Small intestine (tissue), 7 donors: ENCODE measurements at regions not wholly inside any gene's neighbourhood (a gene's known extent, or its start where the extent isn't known, plus 50 kb on each side); places are given as distances from the start of the nearest gene placed in this dataset.

Experiments
- DNase-seq, 2 donors: peaks; one replicate each; pipeline versions ENCODE4 v3.0.0 to v3.0.0-alpha.2; 2013
- FAIRE-seq: peaks from 2 replicates; lab custom pipeline; 2012; peaks lifted over from hg19 to GRCh38; lab: Jason Lieb, UNC
- H3K27ac ChIP-seq, 3 donors: one replicate each; pipeline ENCODE4 v1.5.1; 2013; ENCODE audit warnings: low read length in 2 of 3, mild to moderate bottlenecking in 2 of 3, control low read depth in 1 of 3, inconsistent platforms in 1 of 3, low read depth in 1 of 3, moderate library complexity in 1 of 3
- H3K27me3 ChIP-seq, 3 donors: one replicate each; pipeline ENCODE4 v1.6.1; 2013; ENCODE audit warnings: low read length in 3 of 3, inconsistent platforms in 1 of 3; ENCODE audit not compliant: control insufficient read depth in 3 of 3, insufficient read depth in 3 of 3
- H3K36me3 ChIP-seq, 3 donors: one replicate each; pipeline ENCODE4 v1.6.1; 2013; ENCODE audit warnings: low read length in 3 of 3, inconsistent platforms in 1 of 3, low read depth in 1 of 3, mild to moderate bottlenecking in 1 of 3, moderate library complexity in 1 of 3; ENCODE audit not compliant: control insufficient read depth in 3 of 3, insufficient read depth in 2 of 3
- H3K4me1 ChIP-seq, 3 donors: one replicate each; pipeline ENCODE4 v1.6.1; 2013; ENCODE audit warnings: low read length in 2 of 3, inconsistent platforms in 1 of 3, low read depth in 1 of 3, mild to moderate bottlenecking in 1 of 3, moderate library complexity in 1 of 3; ENCODE audit not compliant: control insufficient read depth in 3 of 3, insufficient read depth in 2 of 3
- H3K4me3 ChIP-seq, 3 donors: one replicate each; pipeline ENCODE4 v1.5.1; 2013; ENCODE audit warnings: low read length in 3 of 3, control low read depth in 1 of 3, inconsistent platforms in 1 of 3, low read depth in 1 of 3, mild to moderate bottlenecking in 1 of 3, moderate library complexity in 1 of 3
- H3K9me3 ChIP-seq, 2 donors: one replicate each; pipeline ENCODE4 v1.6.1; 2013; ENCODE audit warnings: low read depth in 1 of 2, low read length in 1 of 2; ENCODE audit not compliant: control insufficient read depth in 2 of 2, insufficient read depth in 1 of 2
- WGBS, 3 donors: extraction: QIAGEN DNeasy Blood & Tissue Kit; methylation state at CpG; one replicate each; pipeline ENCODE4 v1.1.7; 2013; 5-methylcytosine and 5-hydroxymethylcytosine counted together
- donor health status: healthy with polysubstance abuse.
- donor health status: control.
- donor health status: control.
- donor health status: Bipolar disorder and iron deficiency.
- donor health status: healthy.

- no peak overlapping the region for H3K27ac ChIP-seq
- no peaks in the 10 kb centered on the region for H3K36me3 ChIP-seq
- H3K4me1 ChIP-seq = no peaks in the 10 kb centered on the region
- FAIRE-seq (no peak), DNase-seq (no peak)
- H3K4me3 ChIP-seq = no peak overlapping the region
- WGBS, 3 donors = 19 to 43% (median 20%) methylated on average over 2 of the region's 2 CpGs
- H3K9me3 ChIP-seq = no peaks in the 10 kb centered on the region
- no peaks in the 10 kb centered on the region for H3K27me3 ChIP-seq
Measured at GRCh38 chrX:132568291-132568690, 79.5 kb upstream of the MBNL3 start.

GRCh38 chrX:132565273-132565672 lies 76.4 kb upstream of the MBNL3 start:
- no peaks in the 10 kb centered on the region for H3K4me1 ChIP-seq
- no peaks in the 10 kb centered on the region for H3K27me3 ChIP-seq
- DNase-seq = no peak
- no peak overlapping the region for H3K4me3 ChIP-seq
- no peak overlapping the region for H3K27ac ChIP-seq
- H3K9me3 ChIP-seq = no peaks in the 10 kb centered on the region
- no peak for FAIRE-seq
- no peaks in the 10 kb centered on the region for H3K36me3 ChIP-seq
- WGBS, 3 donors = 45 to 78% (median 61%) methylated on average over 3 of the region's 3 CpGs

- no peaks in the 10 kb centered on the region for H3K27me3 ChIP-seq
- no peak for FAIRE-seq
- H3K36me3 ChIP-seq = no peaks in the 10 kb centered on the region
- no peak overlapping the region for H3K4me3 ChIP-seq
- H3K4me1 ChIP-seq = no peaks in the 10 kb centered on the region
- no peaks in the 10 kb centered on the region for H3K9me3 ChIP-seq
- no peak overlapping the region for H3K27ac ChIP-seq
- no peak for DNase-seq
- 41 to 66% (median 59%) methylated on average over 2 of the region's 2 CpGs for WGBS, 3 donors
Measured at GRCh38 chrX:132563976-132564375, 75.1 kb upstream of the MBNL3 start.

- H3K9me3 ChIP-seq = no peaks in the 10 kb centered on the region
- no peak overlapping the region for H3K27ac ChIP-seq
- WGBS, 3 donors = 67 to 76% (median 69%) methylated on average over 1 of the region's 1 CpG
- H3K27me3 ChIP-seq = no peaks in the 10 kb centered on the region
- DNase-seq = no peak
- H3K4me3 ChIP-seq = no peak overlapping the region
- FAIRE-seq = no peak
- no peaks in the 10 kb centered on the region for H3K4me1 ChIP-seq
- H3K36me3 ChIP-seq = no peaks in the 10 kb centered on the region
Measured at GRCh38 chrX:132561974-132562373, 73.1 kb upstream of the MBNL3 start.

GRCh38 chrX:132561483-132561882 lies 72.6 kb upstream of the MBNL3 start:
- WGBS, 3 donors = 53 to 77% (median 63%) methylated on average over 4 of the region's 4 CpGs
- peak in 1 of 2 donors; percentile 1 for DNase-seq
- H3K27ac ChIP-seq = no peak overlapping the region
- no peaks in the 10 kb centered on the region for H3K36me3 ChIP-seq
- H3K4me1 ChIP-seq = no peaks in the 10 kb centered on the region
- H3K9me3 ChIP-seq = no peaks in the 10 kb centered on the region
- FAIRE-seq = no peak
- no peaks in the 10 kb centered on the region for H3K27me3 ChIP-seq
- no peak overlapping the region for H3K4me3 ChIP-seq

- Histone ChIP-seq H3K4me1 (no peaks in the 10 kb centered on the region), H3K9me3 (no peaks in the 10 kb centered on the region), H3K36me3 (no peaks in the 10 kb centered on the region), H3K27me3 (no peaks in the 10 kb centered on the region), H3K4me3 (no peak overlapping the region), H3K27ac (no peak overlapping the region)
- WGBS, 3 donors = 46 to 83% (median 56%) methylated on average over 2 of the region's 2 CpGs
- no peak for FAIRE-seq
- no peak for DNase-seq
Measured at GRCh38 chrX:132559101-132559500, 70.3 kb upstream of the MBNL3 start.

GRCh38 chrX:132539611-132540010 lies 50.8 kb upstream of the MBNL3 start:
- Histone ChIP-seq H3K4me3 (no peak overlapping the region), H3K27me3 (no peaks in the 10 kb centered on the region), H3K4me1 (no peaks in the 10 kb centered on the region), H3K36me3 (no peaks in the 10 kb centered on the region), H3K9me3 (no peaks in the 10 kb centered on the region), H3K27ac (no peak overlapping the region)
- DNase-seq = no peak
- no peak for FAIRE-seq
- 72 to 88% (median 76%) methylated on average over 1 of the region's 1 CpG for WGBS, 3 donors
